ENCODE measurements at regions not wholly inside any gene's neighbourhood (a gene's known extent, or its start where the extent isn't known, plus 50 kb on each side); places are given as distances from the start of the nearest gene placed in this dataset.

DNA sequence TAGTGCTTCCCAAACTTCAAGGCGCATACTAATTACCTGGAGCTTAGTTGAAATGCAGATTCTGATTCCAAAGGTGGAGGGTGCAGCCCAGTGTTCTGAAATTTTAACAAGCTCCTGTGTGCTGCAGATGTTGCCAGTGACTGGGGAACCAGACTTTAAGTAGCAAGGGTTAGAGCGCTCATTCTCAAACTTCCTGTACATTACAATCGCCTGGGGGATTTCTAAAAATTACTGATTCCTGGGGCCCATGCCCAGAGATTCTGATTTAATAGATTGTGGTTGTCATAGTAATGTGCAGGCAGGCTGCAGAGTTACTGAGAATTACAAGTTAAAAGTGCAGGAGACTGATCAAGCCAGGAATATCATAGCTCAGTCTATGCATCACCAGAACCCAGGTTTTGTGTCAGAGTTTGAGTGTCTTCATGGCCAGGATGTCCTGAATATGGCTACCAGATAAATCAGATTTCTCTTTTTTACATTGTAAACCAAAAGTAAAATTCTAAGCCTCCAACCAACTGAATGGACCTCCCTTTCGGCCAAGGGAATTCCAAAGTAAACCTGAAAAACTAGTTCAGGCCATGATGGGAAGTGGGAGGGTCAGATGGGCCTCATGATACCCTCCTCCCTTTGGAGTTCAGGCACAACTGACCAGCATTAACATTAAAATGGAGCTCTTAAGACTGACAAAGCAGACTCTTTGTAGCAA is 121.6 kb downstream of the ATXN3L start:
- H3K27me3 ChIP-seq = no peaks in the 10 kb centered on the region
- no peaks in the 10 kb centered on the region for H3K4me1 ChIP-seq
- TF ChIP-seq, protein P1, sequence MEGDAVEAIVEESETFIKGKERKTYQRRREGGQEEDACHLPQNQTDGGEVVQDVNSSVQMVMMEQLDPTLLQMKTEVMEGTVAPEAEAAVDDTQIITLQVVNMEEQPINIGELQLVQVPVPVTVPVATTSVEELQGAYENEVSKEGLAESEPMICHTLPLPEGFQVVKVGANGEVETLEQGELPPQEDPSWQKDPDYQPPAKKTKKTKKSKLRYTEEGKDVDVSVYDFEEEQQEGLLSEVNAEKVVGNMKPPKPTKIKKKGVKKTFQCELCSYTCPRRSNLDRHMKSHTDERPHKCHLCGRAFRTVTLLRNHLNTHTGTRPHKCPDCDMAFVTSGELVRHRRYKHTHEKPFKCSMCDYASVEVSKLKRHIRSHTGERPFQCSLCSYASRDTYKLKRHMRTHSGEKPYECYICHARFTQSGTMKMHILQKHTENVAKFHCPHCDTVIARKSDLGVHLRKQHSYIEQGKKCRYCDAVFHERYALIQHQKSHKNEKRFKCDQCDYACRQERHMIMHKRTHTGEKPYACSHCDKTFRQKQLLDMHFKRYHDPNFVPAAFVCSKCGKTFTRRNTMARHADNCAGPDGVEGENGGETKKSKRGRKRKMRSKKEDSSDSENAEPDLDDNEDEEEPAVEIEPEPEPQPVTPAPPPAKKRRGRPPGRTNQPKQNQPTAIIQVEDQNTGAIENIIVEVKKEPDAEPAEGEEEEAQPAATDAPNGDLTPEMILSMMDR (IDR thresholded peaks at IDR 0.05) = no peak
- no peak for DNase-seq (ENCODE audit: low spot score)
- H3K4me3 ChIP-seq = no peak overlapping the region
- no peaks in the 10 kb centered on the region for H3K36me3 ChIP-seq
- no peak overlapping the region for H3K27ac ChIP-seq
- H3K9me3 ChIP-seq = no peaks in the 10 kb centered on the region

DNA sequence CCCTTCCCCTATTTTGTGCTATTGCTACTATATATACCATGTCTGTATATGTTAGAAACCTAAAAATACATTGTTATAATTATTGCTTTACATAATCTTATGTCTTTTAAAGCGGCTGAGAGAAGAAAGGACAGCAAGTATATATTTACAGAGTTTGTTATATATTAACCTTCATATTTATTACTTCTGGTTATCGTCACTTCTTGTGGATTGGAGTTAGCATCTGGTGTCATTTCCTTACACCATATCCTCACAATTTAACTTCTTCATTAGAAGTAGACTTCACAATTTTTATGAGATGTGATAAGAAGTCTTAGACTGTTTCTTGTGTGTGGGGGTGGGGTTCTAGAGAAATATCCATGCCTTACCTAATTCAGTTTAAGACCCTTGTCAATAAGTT is 123.1 kb downstream of the ATXN3L start:
- no peaks in the 10 kb centered on the region for H3K27me3 ChIP-seq
- H3K4me3 ChIP-seq = no peak overlapping the region
- H3K4me1 ChIP-seq = no peaks in the 10 kb centered on the region
- no peak overlapping the region for H3K27ac ChIP-seq
- no peaks in the 10 kb centered on the region for H3K9me3 ChIP-seq
- no peak for DNase-seq (ENCODE audit: low spot score)
- H3K36me3 ChIP-seq = no peaks in the 10 kb centered on the region
- TF ChIP-seq, protein P1 (IDR thresholded peaks at IDR 0.05) = no peak

DNA sequence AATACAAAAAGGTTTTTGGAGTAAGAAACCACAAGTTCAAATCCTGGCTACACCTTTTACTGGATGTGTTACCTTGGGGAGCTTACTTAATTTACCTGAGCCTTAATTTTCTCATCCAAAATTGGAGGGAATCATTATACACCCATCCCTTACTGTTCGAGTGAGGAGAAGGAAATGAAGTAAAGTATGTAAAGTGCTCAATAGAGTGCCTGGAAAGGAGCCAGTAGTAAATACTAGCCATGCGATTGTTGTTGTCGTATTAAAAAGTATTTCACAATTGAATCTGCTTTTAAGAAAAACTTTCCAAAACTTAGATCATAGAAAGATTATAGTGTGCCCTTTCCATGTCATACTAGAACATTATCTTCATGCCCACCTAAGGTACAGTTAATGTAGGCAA is 124.5 kb downstream of the ATXN3L start:
- Histone ChIP-seq H3K4me3 (no peak overlapping the region), H3K9me3 (no peaks in the 10 kb centered on the region), H3K4me1 (no peaks in the 10 kb centered on the region), H3K27ac (no peak overlapping the region), H3K36me3 (no peaks in the 10 kb centered on the region), H3K27me3 (no peaks in the 10 kb centered on the region)
- TF ChIP-seq, protein P1 (IDR thresholded peaks at IDR 0.05) = no peak
- no peak for DNase-seq (ENCODE audit: low spot score)

DNA sequence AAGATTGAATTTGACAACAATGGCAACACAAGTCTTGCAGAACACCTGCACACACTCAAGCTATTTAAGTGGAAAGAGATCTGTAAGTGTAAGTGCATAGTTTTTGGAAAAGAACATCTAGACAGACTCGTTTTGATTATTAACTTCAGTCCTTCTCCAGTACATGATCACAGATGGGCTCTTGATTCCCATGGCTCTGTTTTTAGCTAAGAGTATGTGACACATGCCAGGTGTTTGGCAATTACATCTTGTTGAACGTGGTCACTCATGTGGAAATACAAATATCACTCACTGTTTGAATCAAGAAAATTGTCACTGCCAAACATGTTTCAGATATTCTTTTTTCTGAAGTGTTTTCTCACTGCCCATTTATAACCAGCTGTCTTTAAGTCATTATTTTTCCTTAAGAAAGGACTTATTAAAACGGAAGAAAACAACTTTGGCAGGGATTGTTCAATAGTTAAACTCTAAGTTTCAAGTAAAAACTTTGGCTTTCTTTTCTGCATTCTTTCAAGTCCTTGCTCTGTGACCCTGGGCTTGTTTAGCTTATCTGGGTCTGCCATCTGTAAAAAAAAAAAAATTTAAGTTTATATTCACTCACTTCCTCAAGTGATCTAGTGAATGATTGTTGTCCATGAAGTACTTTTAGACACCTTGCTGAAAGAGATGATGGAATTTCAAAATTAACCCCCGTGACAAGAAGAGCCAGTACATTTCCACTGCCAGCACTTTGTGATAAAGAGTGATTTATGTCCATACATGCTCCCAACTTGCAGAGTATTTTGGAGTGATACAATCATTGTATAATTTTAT is 125.4 kb downstream of the ATXN3L start:
- no peak overlapping the region for H3K4me3 ChIP-seq
- no peaks in the 10 kb centered on the region for H3K4me1 ChIP-seq
- H3K9me3 ChIP-seq = no peaks in the 10 kb centered on the region
- H3K27ac ChIP-seq = no peak overlapping the region
- H3K36me3 ChIP-seq = no peaks in the 10 kb centered on the region
- no peak for DNase-seq (ENCODE audit: low spot score)
- no peaks in the 10 kb centered on the region for H3K27me3 ChIP-seq
- TF ChIP-seq, protein P1 (IDR thresholded peaks at IDR 0.05) = no peak

DNA sequence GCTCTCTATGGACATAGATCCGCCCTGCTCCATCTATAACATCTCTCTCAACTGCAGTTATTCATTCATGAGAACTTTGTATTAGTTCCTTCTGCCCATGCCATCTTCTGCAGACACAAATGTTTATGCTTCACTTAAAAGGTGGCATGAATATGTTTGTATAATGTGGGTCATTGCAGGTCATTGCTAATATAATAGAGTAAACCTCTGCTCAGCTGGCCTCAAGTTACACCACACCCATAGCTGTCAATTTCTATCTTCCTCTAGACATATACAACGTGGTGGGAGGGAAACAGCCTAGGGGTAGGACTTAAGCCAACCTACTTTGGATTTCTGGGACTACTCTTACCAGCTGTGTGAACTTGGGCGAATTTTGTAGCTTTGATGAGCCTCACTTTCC is 129.8 kb downstream of the ATXN3L start:
- Histone ChIP-seq H3K27ac (no peak overlapping the region), H3K4me3 (no peak overlapping the region), H3K9me3 (no peaks in the 10 kb centered on the region), H3K36me3 (no peaks in the 10 kb centered on the region), H3K27me3 (no peaks in the 10 kb centered on the region), H3K4me1 (no peaks in the 10 kb centered on the region)
- no peak for DNase-seq (ENCODE audit: low spot score)
- TF ChIP-seq, protein P1 (IDR thresholded peaks at IDR 0.05) = no peak
